ENCODE measurements at regions not wholly inside any gene's neighbourhood (a gene's known extent, or its start where the extent isn't known, plus 50 kb on each side); places are given as distances from the start of the nearest gene placed in this dataset.

DNA sequence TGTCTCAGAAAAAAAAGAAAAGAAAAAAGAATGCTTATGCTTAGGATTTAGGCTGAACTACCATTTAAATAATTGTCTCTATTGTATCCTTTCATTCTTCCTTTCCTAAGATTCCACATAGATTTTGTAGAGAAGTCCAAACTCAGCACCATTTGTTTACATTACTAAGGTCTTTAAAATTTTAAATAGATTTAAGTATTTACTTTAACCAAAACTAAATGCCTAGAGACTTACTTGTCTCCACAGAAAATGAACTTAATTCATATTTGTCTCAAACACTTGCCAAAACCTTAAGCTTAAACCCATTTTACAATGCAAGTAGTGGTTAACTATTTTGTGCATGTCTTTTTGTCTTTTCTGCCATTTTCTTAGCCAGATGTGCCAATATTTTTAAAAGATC, 54.1 kb upstream of the ABI1 start:
- TF ChIP-seq CTCF (IDR thresholded peaks at IDR 0.05) = no peak
- Mint-ChIP-seq H3K36me3 (ENCODE audit: low read depth) (no peaks in the 10 kb centered on the region), H3K4me3 (no peak overlapping the region), H3K4me1 (no peaks in the 10 kb centered on the region), H3K27ac (no peak overlapping the region), H3K9me3 (no peaks in the 10 kb centered on the region), H3K27me3 (ENCODE audit: low read depth, poor library complexity) (no peaks in the 10 kb centered on the region)
- no peak for DNase-seq

DNA sequence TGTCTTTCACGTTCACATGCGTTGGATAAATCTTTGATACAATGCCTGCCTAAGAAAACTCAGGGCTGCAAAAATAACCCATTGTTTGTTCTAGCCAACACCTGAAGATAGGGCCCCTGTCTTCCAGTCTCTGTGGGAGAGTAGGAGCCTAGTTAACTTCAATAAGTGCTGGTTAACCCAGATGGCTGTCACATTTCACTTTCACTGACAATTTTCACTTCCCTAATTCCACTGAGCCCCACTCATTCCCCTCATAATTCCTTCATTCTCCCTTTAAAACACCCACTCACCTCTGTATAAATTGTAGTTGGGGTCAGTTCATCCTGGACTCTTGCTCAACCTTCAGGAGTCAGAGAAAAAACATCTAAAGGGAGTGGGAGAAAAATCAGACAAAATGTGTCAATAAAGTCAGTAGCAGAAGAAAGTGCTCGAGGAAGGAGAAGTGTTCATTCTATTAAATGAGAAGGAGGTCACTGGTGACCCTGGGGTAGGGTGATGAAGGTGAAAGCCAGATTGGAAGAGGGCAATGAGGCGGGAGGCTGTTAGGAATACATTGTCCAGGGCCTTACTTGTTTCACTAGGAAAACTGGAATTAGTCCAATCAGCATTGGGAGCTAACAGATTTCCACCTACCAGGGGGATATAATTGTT, 51.2 kb upstream of the ABI1 start:
- Mint-ChIP-seq H3K27ac (no peak overlapping the region), H3K27me3 (ENCODE audit: low read depth, poor library complexity) (no peaks in the 10 kb centered on the region), H3K9me3 (no peaks in the 10 kb centered on the region), H3K36me3 (ENCODE audit: low read depth) (no peaks in the 10 kb centered on the region), H3K4me3 (no peak overlapping the region), H3K4me1 (no peaks in the 10 kb centered on the region)
- no peak for TF ChIP-seq CTCF (IDR thresholded peaks at IDR 0.05)
- no peak for DNase-seq
